Stimulated activated CD4-positive, alpha-beta T cell treated with anti-CD3 and anti-CD28 coated beads, Interleukin-2, amount 100 ng/mL, for 48 hours (primary cell): ENCODE measurements at regions not wholly inside any gene's neighbourhood (a gene's known extent, or its start where the extent isn't known, plus 50 kb on each side); places are given as distances from the start of the nearest gene placed in this dataset.
"Not testable (repeated sequence)": the region's sequence is repeated elsewhere in the genome, so short reads cannot be mapped to it uniquely, and the experiment has no call there.

ENCODE experiments used
- DNase-seq, 2 donors: peaks; one replicate each; pipeline ENCODE4 v3.0.0-alpha.2; 2020

DNA sequence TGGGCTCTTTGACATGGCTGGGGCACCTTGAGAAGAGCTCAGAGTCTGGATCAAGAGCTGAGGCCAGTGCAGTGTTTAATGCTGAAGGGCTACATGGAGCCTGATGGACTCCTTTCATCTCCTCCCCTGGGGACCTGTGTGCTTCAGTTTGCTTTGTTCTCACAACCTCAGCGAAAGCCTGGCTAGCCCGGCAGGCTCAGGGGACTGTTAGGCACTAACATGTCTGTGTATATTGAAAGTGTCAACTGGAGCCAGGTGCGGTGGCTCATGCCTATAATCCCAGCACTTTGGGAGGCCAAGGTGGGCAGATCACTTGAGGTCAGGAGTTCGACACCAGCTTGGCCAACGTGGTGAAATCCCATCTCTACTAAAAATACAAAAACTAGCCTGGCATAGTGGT lies 194.5 kb downstream of the C1orf94 start:
- not testable (repeated sequence) for DNase-seq

DNA sequence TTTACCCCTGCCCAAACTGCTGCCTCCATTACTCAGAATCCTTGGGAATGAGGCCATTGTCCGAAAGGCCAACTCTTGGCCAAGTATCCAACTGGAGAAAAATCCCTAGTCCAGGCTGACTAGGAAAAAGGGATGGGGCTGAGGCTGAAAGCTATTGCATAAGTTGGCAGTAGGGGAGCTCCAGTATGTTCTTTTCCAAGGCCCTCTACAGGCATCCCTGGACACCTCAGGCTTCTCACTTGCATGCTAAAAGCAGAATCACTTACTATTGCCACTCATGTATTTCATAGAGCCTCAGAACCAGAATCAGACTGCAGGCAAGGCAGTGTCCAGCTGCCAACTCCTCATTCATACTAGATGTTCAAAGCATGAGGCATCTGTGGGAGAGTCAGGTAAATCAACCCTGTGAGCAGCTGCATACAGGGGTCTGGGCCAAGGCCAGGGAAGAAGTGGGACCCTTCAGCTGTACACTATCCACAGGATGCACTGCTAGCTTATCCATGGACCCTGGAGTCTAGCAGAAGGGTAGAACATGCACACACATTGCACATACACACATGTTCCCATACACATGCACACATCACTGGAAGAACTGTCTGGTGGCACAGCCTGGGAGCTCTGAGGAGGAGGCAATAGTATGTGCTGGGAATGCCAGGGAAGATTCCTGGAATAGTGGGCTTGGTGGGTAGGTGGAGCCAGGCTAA lies 195.3 kb downstream of the C1orf94 start:
- DNase-seq: no peak

GRCh38 chr1:34372891-34373290 lies 196.2 kb downstream of the C1orf94 start:
- no peak for DNase-seq

- no peak for DNase-seq
Observed at GRCh38 chr1:34373912-34374311, 197.2 kb downstream of the C1orf94 start.

GRCh38 chr1:34376531-34376930 lies 199.8 kb downstream of the C1orf94 start:
- DNase-seq: no peak

DNA sequence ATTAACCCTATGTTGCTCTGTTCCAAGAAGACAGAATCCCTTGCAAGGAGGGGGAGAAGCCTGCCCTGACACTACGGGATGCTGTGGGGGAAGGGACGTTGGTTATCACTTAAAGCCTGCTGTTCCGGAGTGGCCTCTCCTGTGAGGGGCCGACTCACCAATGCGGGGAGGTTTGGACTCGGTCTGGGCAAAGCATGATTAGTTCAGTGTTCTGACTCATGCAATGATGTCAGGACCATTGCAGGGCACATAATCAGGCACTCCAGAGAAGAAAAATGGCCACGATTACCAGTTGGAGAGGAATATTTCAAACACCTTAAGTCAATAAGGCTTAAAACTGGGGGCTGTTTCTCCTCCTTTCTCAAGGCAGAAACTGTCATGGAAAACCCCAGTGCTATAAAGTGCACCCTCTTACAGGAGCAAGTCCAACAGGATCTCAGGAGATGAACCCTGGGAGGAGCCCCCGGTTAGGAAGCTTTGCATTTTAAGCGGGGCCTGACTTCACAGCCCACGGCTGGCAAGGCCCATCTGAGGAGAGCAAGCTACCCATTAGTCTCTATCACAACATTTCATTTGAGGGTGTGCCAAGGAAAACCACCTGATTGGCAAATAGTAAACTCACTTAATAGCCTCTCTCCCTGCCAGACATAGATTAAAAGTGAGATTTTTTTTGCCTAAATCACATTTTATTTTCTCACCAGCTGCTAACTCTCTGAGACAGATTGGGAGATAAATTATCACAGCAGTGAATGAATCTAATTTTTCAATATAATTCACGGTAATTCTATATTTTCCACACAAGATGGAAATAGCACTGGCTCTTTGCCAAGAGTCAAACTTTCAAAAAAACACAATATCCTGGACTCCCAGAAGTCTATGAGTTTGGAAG lies 202.5 kb downstream of the C1orf94 start:
- no peak for DNase-seq

DNA sequence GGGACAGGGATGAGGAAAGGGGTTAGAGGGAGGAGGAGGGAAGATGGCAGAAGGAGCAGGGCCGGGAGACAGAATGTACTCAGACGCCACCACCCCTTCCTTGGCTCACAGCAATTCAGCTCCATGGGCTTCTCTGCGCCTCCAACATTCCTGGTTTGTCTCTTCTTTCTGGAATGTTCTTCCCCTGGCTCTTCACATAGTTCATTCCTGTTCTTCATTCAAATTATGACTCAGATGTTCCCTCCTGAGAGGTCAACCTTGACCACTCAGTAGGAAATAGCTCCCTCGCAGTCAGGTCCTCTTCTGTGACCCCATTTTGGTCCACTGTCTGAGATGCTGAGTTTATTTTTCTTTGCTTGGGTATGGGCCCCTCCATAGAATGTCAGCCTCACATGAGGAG lies 203.2 kb downstream of the C1orf94 start:
- DNase-seq: no peak

- DNase-seq: no peak
Observed at GRCh38 chr1:34380526-34381124, 203.9 kb downstream of the C1orf94 start.

- no peak for DNase-seq
Observed at GRCh38 chr1:34389974-34390373, 213.3 kb downstream of the C1orf94 start.

- DNase-seq: no peak
Observed at GRCh38 chr1:34396042-34396441, 219.3 kb downstream of the C1orf94 start.

- no peak for DNase-seq
Observed at GRCh38 chr1:34398241-34398915, 221.7 kb downstream of the C1orf94 start.

- DNase-seq: no peak
Observed at GRCh38 chr1:34398916-34399275, 222.2 kb downstream of the C1orf94 start.

GRCh38 chr1:34400675-34401074 lies 224.0 kb downstream of the C1orf94 start:
- no peak for DNase-seq

GRCh38 chr1:34403156-34403555 lies 226.4 kb downstream of the C1orf94 start:
- no peak for DNase-seq

DNA sequence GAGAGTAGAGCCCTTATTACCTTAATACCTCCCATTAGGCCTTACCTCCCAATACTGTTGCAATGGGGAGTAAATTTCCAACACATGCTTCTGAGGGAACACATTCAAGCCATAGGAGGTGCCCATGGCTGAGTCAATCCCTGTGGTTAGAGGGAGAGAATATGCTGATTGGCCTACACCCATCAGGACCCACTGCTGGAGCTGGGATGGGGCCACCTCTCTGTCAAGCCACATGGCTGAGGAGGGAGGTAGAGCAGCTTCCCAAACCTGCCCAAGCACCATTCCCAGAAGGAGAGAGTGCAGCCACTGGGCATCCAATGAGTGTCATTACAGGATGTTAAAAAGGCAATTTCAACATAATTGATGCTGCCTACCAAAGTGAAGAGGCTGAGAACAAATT lies 228.1 kb downstream of the C1orf94 start:
- no peak for DNase-seq

DNA sequence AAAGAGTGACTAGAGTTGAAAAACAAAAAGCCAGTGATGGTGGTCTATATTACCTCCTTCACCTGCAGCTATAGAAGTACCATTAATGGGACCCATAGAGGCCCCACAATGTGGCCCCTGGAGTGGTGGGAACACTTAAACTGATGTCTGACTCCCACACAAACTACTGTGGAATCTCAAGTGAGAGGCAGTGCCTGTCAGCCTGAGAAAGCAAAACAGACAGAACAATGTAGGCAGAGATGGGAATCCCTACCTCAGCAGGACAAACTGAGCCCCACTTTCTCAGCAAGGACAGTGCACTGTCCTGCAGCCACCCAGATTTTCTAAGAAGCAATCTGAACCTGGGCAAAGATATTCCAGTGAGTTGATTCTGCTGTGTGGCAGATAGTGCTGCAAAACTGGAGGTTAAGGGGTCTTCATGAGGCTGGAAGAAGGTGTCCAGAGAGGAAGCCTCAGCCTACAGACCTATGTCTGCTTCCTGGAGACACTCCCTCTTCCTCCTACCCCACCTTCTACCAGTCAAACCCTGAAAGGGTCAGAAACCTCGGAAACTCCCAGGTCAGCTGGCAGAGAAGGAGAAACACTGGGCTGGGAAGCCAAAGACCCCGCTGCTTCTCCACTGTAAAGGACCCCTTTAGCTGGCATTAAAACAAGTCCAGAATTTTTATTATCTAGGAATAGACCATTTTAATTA lies 228.7 kb downstream of the C1orf94 start:
- no peak for DNase-seq

DNA sequence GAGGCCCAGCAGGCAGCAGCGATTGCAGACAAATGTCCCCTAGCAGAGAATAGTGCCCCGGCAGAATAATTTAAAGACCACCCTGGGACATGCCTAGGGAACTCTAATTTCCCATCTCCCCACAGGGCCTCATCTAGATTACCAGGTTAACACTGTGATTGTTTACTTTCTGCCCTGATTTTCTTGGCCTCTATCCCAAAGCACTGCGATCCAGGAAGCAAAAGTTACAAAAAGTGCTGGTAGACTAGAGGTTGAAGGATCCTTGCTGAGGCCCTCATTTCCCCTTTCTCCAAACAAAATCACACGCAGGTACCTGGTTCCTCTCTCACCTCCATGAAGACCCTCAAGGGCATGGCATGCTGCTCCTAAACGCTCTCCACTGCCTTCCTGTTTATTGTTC lies 229.7 kb downstream of the C1orf94 start:
- no peak for DNase-seq

DNA sequence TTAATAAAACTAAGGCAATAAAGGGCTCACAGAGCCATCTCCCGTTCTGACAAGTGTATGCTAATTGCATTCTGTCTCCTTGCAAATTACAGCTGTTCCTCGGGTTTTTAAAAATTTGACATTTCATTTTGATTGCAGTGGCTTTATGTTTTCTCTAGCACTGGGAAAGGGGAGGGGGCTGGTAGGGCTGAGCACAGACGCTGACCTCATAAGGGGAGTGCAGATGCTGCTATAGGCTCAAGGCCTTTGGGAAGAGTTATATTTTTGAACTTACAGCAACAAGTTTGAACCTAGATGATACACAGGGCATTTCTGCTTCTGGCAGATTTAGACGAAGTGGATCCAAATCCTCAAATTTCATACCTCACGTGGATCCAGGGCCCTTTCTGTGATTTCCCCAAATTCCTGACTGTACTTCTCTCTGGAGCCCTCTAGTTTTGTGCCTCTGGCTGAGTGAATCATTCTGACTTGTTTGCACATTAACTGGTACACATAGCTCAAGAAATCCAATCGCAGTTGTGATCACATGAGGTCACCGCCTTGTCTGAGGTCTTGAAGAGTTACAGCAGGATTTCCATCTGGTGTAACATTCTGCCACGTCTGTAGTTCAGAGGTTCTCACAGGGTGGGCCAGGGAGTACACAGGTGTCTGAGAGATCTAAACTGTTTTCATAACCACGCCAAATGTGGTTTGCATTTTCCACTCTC lies 230.3 kb downstream of the C1orf94 start:
- no peak for DNase-seq

GRCh38 chr1:34408011-34408410 lies 231.3 kb downstream of the C1orf94 start:
- DNase-seq: no peak

DNA sequence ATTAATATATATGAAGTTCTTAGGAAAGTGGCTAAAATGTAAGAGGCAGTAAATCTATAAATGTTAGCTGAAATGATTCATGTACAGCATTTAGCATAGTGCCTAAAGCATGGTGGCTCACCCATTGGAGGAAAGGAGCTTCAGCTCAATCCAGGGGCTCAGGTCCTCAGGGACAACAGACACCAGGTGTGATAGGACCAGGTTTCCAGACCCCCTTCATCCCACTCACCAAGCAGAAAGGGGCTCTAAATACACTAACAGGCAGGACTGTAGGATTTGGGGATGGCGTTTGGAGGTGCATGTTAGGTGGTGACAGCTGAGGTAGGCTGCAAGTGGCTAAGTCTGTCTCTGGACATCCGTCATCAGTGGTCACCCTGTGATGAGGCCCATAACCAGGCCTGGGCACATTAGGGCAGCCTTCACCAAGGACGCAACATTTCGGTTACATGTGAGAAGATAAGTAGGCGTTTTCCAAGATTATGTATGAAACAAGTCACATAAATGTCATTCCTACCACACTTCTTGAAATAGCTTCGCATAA lies 233.1 kb downstream of the C1orf94 start:
- no peak for DNase-seq

GRCh38 chr1:34412598-34413370 lies 236.1 kb downstream of the C1orf94 start:
- DNase-seq: no peak
